Spleen (tissue), 11 donors: ENCODE measurements at regions not wholly inside any gene's neighbourhood (a gene's known extent, or its start where the extent isn't known, plus 50 kb on each side); places are given as distances from the start of the nearest gene placed in this dataset.

ENCODE experiments used
- DNase-seq: peaks from one replicate; pipeline ENCODE4 v3.0.0-alpha.2; 2020
- H3K27ac ChIP-seq, 8 donors: fragments of 200-600 bp; sonication (generic) in 7 of 8; 1 replicate in 4 of 8; 2 replicates in 4 of 8; pipeline versions ENCODE4 v1.5.0 to v1.8.0; 2016 to 2021; ENCODE audit warnings: inconsistent platforms in 4 of 8, mild to moderate bottlenecking in 4 of 8, moderate library complexity in 1 of 8
- H3K27me3 ChIP-seq, 7 donors: fragments of 200-600 bp; sonication (generic) in 6 of 7; replicated peaks in 1 of 7; 1 replicate in 4 of 7; 2 replicates in 3 of 7; pipeline versions ENCODE4 v1.5.0 to v1.8.0; 2016 to 2021; ENCODE audit warnings: inconsistent platforms in 3 of 7, mild to moderate bottlenecking in 1 of 7
- H3K36me3 ChIP-seq, 6 donors: fragments of 200-600 bp; sonication (generic) in 5 of 6; 1 replicate in 4 of 6; 2 replicates in 2 of 6; pipeline versions ENCODE4 v1.5.0 to v1.8.0; 2016 to 2021; ENCODE audit warnings: inconsistent platforms in 2 of 6
- H3K4me1 ChIP-seq, 6 donors: fragments of 200-600 bp; sonication (generic) in 5 of 6; 1 replicate in 3 of 6; 2 replicates in 3 of 6; pipeline versions ENCODE4 v1.5.0 to v1.8.0; 2016 to 2021; ENCODE audit warnings: inconsistent platforms in 3 of 6
- H3K4me3 ChIP-seq, 8 donors: fragments of 200-600 bp; sonication (generic) in 7 of 8; 1 replicate in 4 of 8; 2 replicates in 4 of 8; pipeline versions ENCODE4 v1.5.0 to v1.8.0; 2016 to 2021; ENCODE audit warnings: inconsistent platforms in 4 of 8, mild to moderate bottlenecking in 4 of 8, moderate library complexity in 2 of 8
- H3K9me3 ChIP-seq, 8 donors: fragments of 200-600 bp; sonication (generic) in 7 of 8; 1 replicate in 4 of 8; 2 replicates in 4 of 8; pipeline versions ENCODE4 v1.5.0 to v1.8.0; 2016 to 2021; ENCODE audit warnings: inconsistent platforms in 4 of 8
- POLR2A ChIP-seq, 3 donors: fragments of 450-650 bp; IDR thresholded peaks; one replicate each; pipeline ENCODE4 v1.5.1; 2017; ENCODE audit warnings: antibody characterized with exemption in 3 of 3, mild to moderate bottlenecking in 1 of 3
- POLR2AphosphoS5 ChIP-seq, 3 donors: sonication (generic); formaldehyde crosslinking; IDR thresholded peaks; one replicate each; pipeline ENCODE4 v1.5.1; 2017; ENCODE audit warnings: antibody characterized with exemption in 3 of 3
- WGBS, 5 donors: extraction: QIAGEN DNeasy Blood & Tissue Kit in 3 of 5; methylation state at CpG; one replicate each; pipeline versions ENCODE4 v1.1.5 to v1.1.7; 2013 to 2018; 5-methylcytosine and 5-hydroxymethylcytosine counted together
- intact Hi-C: fragments of 100-400 bp; cut with DNase I; formaldehyde crosslinking; loops from one replicate; pipeline ENCODE4 v1.15.0; 2023; ENCODE audit warnings: low total_unique reads
- TF ChIP-seq, protein P1 (sequence below), 11 experiments: fragments of 200-600 bp in 7 of 11; fragments of 450-650 bp in 4 of 11; sonication (generic) in 4 of 11; IDR thresholded peaks in 8 of 11; conservative IDR thresholded peaks in 3 of 11; 1 replicate in 7 of 11; 2 replicates in 4 of 11; pipeline versions ENCODE4 v1.4.0 to v1.8.0; 2016 to 2021; ENCODE audit warnings: antibody characterized with exemption in 11 of 11, inconsistent platforms in 4 of 11, mild to moderate bottlenecking in 1 of 11
- donor health status: healthy with polysubstance abuse.
- donor health status: DM: no; HTN: no; CAD: no; lungs with moderate emphysema.
- donor health status: DM: no; HTN: no; CAD: no.
- donor health status: Bipolar disorder and iron deficiency.
- donor health status: healthy.
- donor health status: DM: no; HTN: no; CAD: no.
- donor health status: DM: yes; HTN: yes; CAD: no.

DNA sequence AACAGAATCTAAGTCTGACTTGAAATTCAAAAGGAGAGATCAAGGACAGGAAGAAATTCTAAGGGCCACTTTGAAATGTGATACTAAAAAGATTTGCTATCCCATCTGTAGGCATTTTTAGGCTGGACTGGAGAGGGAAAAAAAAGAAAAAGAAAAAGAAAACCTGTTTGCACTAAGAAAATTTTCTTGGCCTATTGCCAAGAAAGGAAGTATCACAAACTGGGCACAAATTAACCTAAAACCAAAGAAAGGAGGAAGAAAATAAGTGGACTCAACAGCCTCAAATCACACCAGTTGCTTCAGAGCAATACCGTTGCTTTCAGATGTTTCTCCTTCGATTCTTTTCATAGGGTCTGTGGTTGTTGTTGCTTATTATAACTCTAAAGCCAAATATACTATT is 287.9 kb upstream of the VRK2 start:
- H3K4me1 ChIP-seq: peaks cover 0 to 29% (median 15%) of the 10 kb centered on the region in 6 donors
- H3K9me3 ChIP-seq: no peaks in the 10 kb centered on the region
- no peaks in the 10 kb centered on the region for H3K36me3 ChIP-seq
- TF ChIP-seq POLR2A (IDR thresholded peaks at IDR 0.05) (no peak), POLR2AphosphoS5 (IDR thresholded peaks at IDR 0.05) (no peak)
- TF ChIP-seq, protein P1, sequence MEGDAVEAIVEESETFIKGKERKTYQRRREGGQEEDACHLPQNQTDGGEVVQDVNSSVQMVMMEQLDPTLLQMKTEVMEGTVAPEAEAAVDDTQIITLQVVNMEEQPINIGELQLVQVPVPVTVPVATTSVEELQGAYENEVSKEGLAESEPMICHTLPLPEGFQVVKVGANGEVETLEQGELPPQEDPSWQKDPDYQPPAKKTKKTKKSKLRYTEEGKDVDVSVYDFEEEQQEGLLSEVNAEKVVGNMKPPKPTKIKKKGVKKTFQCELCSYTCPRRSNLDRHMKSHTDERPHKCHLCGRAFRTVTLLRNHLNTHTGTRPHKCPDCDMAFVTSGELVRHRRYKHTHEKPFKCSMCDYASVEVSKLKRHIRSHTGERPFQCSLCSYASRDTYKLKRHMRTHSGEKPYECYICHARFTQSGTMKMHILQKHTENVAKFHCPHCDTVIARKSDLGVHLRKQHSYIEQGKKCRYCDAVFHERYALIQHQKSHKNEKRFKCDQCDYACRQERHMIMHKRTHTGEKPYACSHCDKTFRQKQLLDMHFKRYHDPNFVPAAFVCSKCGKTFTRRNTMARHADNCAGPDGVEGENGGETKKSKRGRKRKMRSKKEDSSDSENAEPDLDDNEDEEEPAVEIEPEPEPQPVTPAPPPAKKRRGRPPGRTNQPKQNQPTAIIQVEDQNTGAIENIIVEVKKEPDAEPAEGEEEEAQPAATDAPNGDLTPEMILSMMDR (IDR thresholded peaks at IDR 0.05 in 8 of 11, conservative IDR thresholded peaks at IDR 0.05 in 3 of 11): no peak
- no peaks in the 10 kb centered on the region for H3K27me3 ChIP-seq
- H3K27ac ChIP-seq: no peak overlapping the region
- intact Hi-C loops: no loop called here
- no peak for DNase-seq
- H3K4me3 ChIP-seq: no peak overlapping the region
- 46 to 61% (median 52%) methylated on average over 2 of the region's 2 CpGs for WGBS, 5 donors

DNA sequence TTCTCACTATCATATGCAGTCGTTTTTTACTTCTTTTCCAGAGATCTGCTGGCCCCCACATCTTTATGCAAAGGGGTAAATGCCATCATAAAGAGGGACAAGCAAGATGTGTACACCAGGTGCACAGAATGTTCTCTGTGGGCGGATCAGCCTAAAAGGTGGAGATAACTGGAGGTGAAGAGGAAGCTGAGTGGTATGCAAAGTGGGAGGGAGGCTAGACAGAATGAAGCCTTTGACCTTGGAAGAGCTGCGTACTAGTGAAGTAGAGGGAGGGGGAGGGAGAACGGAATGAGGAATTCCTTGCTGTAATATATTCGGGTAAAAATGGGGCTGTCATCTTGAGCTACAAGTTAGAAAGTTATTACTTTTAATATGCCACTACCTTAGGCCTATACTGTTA is 287.5 kb upstream of the VRK2 start:
- Histone ChIP-seq H3K4me3 (no peak overlapping the region), H3K4me1 (peaks cover 0 to 29% (median 15%) of the 10 kb centered on the region in 6 donors), H3K9me3 (no peaks in the 10 kb centered on the region), H3K27ac (no peak overlapping the region), H3K36me3 (no peaks in the 10 kb centered on the region), H3K27me3 (no peaks in the 10 kb centered on the region)
- no peak for DNase-seq
- TF ChIP-seq POLR2AphosphoS5 (IDR thresholded peaks at IDR 0.05) (no peak), POLR2A (IDR thresholded peaks at IDR 0.05) (no peak)
- TF ChIP-seq, protein P1 (IDR thresholded peaks at IDR 0.05 in 8 of 11, conservative IDR thresholded peaks at IDR 0.05 in 3 of 11): no peak
- intact Hi-C loops: no loop called here
- WGBS, 5 donors: 50 to 68% (median 63%) methylated on average over 5 of the region's 5 CpGs

DNA sequence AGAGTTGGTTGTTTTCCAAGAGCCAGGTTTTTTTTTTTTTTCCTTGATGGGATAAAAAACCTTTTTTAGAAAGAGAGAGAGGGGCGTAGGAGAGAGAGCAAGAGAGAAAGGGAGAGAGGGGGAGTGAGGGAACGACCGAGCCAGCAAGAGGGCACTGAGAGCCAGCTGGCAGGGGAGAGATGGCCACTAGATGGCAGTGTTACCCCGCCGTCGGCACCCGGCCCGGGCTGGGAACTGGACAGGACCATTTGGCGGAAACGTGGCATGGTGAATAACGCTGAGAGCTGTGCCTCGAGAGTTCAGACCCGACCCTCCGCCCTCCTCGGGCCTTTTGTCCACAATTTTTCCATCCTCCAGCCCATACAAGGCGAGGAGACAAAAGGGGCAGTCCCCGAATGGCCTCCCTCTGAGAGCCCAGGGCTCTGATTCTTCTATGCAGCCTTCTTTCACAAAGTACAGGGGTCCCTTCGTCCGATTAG is 286.7 kb upstream of the VRK2 start:
- Histone ChIP-seq H3K27ac (no peak overlapping the region), H3K4me3 (peak overlapping the region in 7 of 8 donors; percentile 5 to 56 (median 24)), H3K4me1 (peaks cover 0 to 29% (median 15%) of the 10 kb centered on the region in 6 donors), H3K9me3 (no peaks in the 10 kb centered on the region), H3K27me3 (no peaks in the 10 kb centered on the region), H3K36me3 (no peaks in the 10 kb centered on the region)
- intact Hi-C loops: no loop called here
- TF ChIP-seq POLR2A (IDR thresholded peaks at IDR 0.05) (no peak), POLR2AphosphoS5 (IDR thresholded peaks at IDR 0.05) (peak in 2 of 3 donors; percentile 28 to 42)
- TF ChIP-seq, protein P1 (IDR thresholded peaks at IDR 0.05 in 8 of 11, conservative IDR thresholded peaks at IDR 0.05 in 3 of 11): peak; percentile 77 to 95 (median 91)
- peak; percentile 94 for DNase-seq
- WGBS, 5 donors: 1 to 2% (median 1%) methylated on average over 19 of the region's 19 CpGs

DNA sequence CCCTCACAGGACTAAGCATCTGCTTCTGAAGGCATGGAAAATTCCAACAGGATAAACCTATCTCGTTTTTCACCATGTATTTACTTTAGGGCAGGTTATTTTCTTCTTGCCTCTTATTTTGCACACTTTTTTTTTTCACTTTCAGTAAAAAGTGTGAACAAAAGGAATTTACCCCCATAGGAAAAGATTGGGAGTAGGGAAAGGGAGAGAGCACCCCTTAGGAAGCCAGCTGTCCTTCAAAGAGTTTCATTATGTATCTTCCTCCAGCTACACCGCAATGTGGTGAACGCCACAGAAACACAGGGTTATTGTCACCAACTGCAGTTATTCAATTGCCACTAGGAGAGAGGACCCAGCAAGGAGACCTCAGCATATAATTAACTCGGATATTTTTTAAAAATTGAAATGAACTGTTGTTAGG is 286.2 kb upstream of the VRK2 start:
- H3K4me1 ChIP-seq: peaks cover 0 to 25% (median 15%) of the 10 kb centered on the region in 6 donors
- 50 to 57% (median 52%) methylated on average over 4 of the region's 4 CpGs for WGBS, 5 donors

More for the DNA sequence above, 286.2 kb upstream of the VRK2 start:
- H3K27me3 ChIP-seq: no peaks in the 10 kb centered on the region
- H3K36me3 ChIP-seq: no peaks in the 10 kb centered on the region
- intact Hi-C loops: no loop called here
- TF ChIP-seq POLR2A (IDR thresholded peaks at IDR 0.05) (no peak), POLR2AphosphoS5 (IDR thresholded peaks at IDR 0.05) (no peak)
- TF ChIP-seq, protein P1 (IDR thresholded peaks at IDR 0.05 in 8 of 11, conservative IDR thresholded peaks at IDR 0.05 in 3 of 11): no peak
- DNase-seq: no peak
- H3K27ac ChIP-seq: no peak overlapping the region
- H3K9me3 ChIP-seq: no peaks in the 10 kb centered on the region
- H3K4me3 ChIP-seq: peak overlapping the region in 4 of 8 donors; percentile 5 to 56 (median 28)
